ENCODE measurements at regions not wholly inside any gene's neighbourhood (a gene's known extent, or its start where the extent isn't known, plus 50 kb on each side); places are given as distances from the start of the nearest gene placed in this dataset.
"Not testable (repeated sequence)": the region's sequence is repeated elsewhere in the genome, so short reads cannot be mapped to it uniquely, and the experiment has no call there.

DNA sequence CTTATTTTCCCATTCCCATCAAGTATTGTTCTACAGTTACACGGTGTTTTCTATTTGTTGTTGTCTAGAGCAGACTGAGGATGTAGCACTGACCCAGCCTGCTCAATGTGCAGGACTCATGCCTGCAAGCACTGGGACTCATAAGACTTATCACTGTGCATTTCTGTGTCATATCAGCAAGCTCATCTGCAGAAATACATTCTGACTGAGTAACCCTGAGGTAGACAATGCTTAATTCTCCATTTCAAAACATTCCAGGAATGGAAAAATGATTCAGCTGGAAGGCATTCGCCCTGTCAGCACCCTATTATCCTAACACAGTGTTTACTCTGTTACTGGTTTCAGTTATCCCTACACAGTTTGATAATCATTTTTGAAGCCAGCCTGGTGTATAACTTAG is 2506.4 kb downstream of the PCDH9 start:
- no peak for DNase-seq

- DNase-seq = no peak
These were observed 2512.0 kb downstream of the PCDH9 start for GRCh38 chr13:64718116-64718515.

DNA sequence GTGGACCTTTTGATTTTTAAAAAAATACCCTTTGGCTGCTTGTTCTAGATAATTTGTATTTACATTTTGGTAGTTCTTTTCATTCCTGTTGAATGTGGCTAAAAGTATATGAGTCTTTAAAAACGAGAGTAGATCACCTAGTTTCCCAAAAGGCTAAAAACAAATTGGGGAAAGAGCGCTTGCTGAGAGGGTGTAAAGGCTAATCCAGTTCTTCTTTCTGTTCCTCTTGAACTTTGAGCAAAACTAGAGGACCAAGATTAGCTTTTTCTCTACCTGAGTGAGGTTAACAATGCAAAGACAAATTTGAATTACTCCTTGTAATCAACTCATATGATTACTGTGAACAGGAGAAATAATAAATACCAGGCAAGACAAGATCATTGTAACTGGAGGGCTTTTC is 2513.2 kb downstream of the PCDH9 start:
- DNase-seq = no peak

DNA sequence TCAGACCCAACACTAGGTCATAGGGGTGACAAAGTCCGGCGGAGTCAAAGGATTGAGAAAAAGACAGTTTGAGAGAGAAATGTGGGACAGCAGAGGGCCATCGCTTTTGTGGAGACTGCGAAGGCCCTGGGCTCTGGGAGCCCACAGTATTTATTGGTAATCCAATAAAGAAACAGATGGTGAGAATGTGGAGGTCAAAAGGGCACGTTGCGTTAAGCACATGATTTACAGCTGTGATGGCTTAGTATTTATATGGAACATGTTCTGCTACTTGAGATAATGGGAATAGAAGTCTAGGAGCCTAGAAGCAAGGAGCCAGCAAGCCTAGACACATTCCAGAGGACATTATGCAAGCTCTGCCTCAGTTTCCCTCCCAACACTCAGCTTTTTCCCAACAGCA is 2521.1 kb downstream of the PCDH9 start:
- no peak for DNase-seq

DNA sequence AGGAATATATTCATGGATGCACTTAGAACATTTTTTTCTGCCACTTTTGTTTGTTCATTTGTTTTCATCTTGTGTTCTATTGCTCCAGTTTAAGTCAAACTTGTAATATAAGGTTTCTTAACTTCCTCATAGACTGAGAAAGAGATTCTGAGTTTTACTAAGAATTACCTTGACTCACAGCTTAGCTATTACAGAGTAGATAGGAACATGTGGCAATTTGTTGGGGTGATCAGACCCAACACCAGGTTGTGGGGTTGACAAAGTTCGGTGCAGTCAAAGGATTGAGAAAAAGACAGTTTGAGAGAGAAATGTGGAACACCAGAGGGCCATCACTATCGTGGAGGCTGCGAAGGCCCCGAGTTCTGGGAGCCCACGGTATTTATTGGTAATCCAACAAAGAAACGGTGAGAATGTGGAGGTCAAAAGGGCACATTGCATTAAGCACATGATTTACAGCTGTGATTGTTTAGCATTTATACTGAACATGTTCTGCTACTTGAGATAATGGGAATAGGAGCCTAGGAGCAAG is 2526.0 kb downstream of the PCDH9 start:
- DNase-seq = no peak

DNA sequence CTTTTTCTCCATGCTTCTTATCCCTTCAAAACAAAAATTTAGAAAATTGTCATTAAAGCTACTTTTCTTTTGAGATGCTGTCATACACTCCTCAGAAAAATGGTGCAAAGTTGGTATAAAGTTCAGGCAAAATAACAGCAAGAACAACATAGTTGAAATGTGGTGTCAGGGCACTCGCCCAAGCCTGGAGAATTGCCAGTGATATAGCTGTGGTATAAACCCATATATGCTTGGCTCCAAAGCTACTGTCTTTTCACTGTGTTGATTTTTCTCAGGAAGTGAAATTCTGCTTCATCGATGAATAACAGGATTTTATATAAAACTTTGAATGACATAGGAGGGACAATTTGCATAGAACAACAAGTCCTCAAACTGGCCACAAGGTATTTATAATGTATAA is 2532.9 kb downstream of the PCDH9 start:
- no peak for DNase-seq

DNA sequence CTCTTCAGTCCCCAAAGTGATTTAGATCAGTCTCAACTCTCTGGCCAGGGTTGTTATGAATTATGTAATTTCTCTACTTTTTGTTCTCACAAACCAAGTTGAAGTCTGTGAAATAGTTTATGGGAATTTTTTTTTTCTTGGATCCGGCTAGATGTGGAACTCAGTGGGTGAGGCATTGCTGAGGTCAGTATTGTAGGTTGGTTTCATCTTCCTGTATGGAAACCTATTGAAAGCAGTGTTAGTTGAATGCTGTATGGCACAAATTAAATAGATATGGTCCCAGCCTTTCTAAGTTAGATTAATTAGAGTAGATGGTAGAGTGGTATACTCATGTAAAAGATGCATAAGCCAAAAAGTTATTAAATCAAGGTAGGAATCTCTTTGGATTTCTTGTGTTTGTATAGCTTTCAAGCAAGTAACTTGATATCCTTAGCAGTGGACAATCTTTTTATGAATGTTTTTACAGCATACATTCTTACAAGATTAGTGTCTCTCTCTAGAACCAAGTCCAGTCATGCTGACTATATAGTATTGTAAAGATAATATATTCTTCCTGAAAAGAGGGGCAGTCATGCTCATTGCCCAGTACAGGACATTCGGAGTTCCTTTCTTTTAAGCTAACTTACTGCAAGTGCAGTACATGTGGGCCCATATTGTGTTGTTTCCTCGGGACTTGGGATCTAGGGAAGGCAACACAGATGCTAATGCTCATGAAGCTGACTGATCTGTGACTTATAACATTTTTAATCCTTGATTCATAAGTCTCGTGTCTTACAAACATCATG is 2541.1 kb downstream of the PCDH9 start:
- no peak for DNase-seq

- DNase-seq = not testable (repeated sequence)
These were observed 2543.6 kb downstream of the PCDH9 start for GRCh38 chr13:64686536-64686935.

GRCh38 chr13:64684685-64685431 is 2545.3 kb downstream of the PCDH9 start:
- DNase-seq = no peak

DNA sequence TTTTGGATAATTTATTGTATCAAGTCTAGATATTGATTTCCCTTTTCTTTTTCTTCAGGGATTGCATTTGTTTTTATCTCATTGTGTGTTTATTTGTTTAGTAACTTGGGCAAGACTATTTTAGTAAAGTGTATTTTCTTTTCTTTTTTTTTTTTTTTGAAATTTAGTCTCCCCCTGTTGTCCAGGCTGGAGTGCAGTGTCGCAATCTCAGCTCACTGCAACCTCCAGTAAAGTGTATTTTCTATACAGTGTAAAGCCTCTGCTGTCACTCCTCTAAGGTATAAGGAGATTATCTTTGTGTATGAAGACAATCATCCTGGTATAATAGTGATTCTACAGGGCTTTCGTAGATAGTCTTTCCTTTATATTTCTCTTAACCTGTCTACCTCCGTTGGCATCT is 2546.0 kb downstream of the PCDH9 start:
- DNase-seq = no peak

- no peak for DNase-seq
These were observed 2549.4 kb downstream of the PCDH9 start for GRCh38 chr13:64680739-64681138.

DNA sequence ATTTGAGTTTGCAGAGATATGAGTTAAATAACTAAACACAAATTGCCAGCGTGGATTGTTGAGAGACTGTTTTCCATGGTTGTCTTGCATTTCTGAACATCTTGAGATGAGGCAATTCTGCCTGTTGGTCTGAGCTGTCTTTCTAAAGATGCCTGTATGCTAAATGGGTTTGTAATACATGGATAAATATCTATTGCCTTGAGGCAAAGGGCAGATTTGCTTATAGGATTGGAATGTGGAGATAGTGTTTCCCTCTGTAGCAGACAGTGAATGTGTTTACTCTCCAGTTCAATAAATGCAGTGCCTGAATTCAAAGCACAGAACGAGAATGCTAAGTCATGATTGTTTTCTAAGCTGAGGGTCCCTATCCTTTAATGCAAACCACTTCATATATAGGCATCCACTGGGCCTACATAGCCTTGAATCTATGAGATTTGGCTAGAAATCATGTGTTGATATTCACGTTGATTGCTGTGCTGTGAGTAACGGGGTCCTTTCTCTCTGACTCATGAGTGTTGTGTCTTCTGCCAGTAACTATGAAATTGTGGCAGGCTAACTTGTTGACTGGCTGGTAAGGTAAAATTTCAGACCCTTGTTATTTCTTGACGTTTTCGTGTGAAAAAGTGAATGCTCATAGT is 2554.8 kb downstream of the PCDH9 start:
- no peak for DNase-seq

DNA sequence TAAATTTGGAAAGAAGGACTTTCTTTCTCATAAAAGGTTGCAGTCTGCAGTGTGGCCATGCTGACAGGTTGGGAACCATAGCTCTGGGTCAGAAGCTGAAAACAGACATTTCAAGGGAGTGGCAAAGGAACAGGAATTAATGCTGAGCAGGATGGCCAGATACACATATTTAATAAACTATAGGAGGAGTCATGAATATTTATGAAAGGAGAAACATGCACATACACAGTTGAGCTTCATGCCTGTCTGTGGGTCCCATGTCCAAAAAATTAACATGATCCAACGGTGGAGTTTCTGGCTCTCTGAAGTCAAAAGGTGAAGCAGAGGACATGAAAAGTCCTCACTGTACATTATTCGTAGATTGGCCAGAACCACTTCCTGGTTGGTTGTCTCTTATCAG is 2556.0 kb downstream of the PCDH9 start:
- DNase-seq = no peak

GRCh38 chr13:64672751-64673150 is 2557.4 kb downstream of the PCDH9 start:
- DNase-seq = no peak

GRCh38 chr13:64662887-64663593 is 2567.1 kb downstream of the PCDH9 start:
- no peak for DNase-seq

DNA sequence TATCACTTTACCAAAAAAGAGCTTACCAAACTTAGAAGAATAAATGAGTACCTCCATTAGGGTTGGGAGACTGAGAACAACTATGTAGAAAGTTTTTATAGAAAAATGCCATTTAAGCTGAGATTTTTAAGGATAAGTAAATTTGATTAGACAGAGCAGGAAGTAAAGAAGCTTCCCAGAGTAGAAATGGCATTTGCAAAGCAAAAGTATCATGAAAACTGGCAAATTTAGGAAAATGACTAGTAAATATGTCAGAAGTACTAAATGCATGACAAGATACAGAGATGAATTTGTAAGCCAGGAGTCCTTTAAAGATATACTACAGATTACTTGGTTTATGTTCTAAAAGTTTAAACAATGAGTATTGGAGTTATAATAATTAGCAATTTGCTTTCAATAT is 2581.8 kb downstream of the PCDH9 start:
- no peak for DNase-seq

DNA sequence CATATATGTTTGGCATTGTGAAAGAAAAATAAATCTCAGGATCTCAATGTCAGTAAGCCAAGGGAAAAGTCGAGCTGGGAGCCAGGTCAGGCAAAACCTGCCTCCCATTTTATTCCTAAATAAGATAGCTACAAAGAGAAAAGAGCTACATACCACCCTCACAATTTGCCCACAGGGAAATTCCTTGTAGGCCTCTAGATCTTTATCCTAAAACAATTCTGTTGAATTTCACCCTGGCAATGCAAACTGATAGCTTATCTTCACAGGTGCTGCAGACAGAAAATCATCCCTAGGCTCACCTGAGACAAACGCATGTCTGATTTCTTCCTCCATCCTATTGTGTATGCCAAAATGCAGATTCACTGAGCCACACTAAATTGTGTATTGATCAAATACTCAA is 2587.1 kb downstream of the PCDH9 start:
- no peak for DNase-seq

GRCh38 chr13:64640002-64640401 is 2590.1 kb downstream of the PCDH9 start:
- no peak for DNase-seq

DNA sequence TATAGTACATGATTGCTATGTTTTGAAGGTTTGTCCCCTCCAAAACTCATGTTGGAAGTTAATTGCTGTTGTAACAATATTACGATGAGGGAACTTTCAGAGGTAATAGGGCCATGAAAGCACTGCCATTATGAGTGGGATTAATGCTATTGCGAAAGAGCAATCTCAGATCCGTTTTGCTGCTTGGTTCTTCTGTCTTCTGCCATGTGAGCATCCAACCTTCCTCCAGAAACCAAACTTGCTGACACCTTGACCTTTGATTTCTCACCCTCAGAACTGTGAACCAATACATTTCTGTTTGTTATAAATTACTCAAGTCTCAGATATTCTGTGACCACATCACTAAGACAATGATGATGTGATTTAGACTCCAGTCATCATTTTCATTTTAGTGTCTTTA is 2590.9 kb downstream of the PCDH9 start:
- DNase-seq = no peak

GRCh38 chr13:64633948-64634347 is 2596.2 kb downstream of the PCDH9 start:
- DNase-seq = no peak

- no peak for DNase-seq
These were observed 2602.5 kb downstream of the PCDH9 start for GRCh38 chr13:64627654-64628053.

GRCh38 chr13:64626105-64626504 is 2604.0 kb downstream of the PCDH9 start:
- no peak for DNase-seq

DNA sequence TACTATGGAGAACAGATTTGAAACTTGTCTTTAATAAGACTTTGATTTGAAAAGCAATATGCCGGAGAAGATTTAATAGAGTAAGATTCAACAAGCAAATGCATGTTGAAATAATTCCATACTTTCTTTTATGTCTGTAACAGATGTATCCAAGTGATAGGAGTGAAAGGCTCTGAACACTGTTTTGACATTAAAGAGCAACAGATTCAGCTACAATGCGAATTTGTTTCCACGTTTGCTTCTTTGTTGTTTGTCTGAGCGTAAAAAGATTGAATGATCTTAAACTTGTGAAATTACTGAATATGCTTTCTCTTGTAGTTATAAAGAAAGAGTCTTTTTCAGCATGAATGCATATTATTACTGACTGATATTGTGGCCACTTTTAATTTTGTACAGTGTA is 2612.9 kb downstream of the PCDH9 start:
- DNase-seq = no peak

Measured in NCI-H1436 (cell line).